ENCODE measurements at regions not wholly inside any gene's neighbourhood (a gene's known extent, or its start where the extent isn't known, plus 50 kb on each side); places are given as distances from the start of the nearest gene placed in this dataset.

DNA sequence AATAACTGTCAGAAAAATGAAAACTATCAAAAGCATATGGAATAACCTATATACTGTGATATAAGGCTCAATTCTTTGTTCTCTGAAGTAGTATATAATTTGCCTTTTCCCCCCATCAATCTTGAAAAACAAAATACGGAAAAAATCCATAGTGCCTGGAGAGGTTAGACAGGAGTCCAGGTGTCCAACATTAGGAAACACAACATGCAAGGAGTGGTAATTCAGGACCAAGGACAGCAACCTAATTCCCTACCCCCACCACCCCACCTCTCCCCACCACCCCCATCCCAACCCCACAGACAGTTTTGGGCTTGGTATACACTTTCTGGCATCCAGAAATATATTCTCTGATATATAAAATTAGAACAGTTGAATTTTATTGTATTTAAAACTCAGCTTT, 55.1 kb upstream of the SLC25A26 start:
- DNase-seq (ENCODE audit: low spot score) (no peak), ATAC-seq (no peak)
- Mint-ChIP-seq H3K4me1 (ENCODE audit: low read depth in 2 of 2) (no peaks in the 10 kb centered on the region), H3K27me3 (peaks cover 0 to 2% of the 10 kb centered on the region in 2 donors), H3K9me3 (no peaks in the 10 kb centered on the region), H3K27ac (no peak overlapping the region), H3K36me3 (no peaks in the 10 kb centered on the region), H3K4me3 (no peak overlapping the region)

DNA sequence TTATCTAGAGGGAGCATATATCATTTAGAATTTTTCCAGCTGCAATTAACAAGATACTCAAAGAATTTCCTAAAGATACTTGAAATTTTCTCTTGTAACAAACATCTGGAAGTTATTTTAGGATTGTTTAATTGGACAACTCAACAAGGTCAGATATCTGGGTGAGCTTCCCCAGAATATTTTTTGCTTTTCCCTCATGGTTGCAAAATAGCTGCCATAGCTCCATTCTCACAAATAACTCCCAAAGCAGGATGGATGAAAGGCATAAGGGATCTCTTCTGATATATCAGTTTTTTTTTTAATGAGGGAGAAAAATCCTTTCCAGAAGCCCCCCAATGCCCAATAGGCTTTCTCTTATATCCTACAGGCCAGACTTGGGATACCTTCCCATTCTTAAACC, 56.6 kb upstream of the SLC25A26 start:
- Mint-ChIP-seq H3K4me3 (no peak overlapping the region), H3K9me3 (no peaks in the 10 kb centered on the region), H3K36me3 (no peaks in the 10 kb centered on the region), H3K27ac (no peak overlapping the region), H3K27me3 (peaks cover 0 to 2% of the 10 kb centered on the region in 2 donors), H3K4me1 (ENCODE audit: low read depth in 2 of 2) (no peaks in the 10 kb centered on the region)
- DNase-seq (ENCODE audit: low spot score) (no peak), ATAC-seq (no peak)

DNA sequence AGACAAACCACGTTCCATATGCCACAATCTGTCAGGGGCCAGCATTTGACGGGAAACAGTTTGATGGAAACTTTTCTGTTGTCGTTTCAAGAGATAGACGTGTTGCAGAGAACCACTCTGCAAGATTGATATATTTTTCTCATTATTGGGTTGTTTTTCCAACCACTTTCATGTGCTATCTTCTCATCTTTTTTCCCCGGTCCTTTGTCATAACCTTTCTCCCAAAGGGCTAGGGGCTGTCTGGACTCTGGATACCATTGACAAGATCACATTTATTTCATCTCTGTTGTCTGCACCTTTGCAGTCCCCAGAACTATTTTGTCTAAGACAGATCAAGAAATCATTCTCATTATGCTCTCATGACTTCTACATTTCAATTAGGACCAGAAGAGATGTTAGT, 57.6 kb upstream of the SLC25A26 start:
- H3K27ac Mint-ChIP-seq: no peak overlapping the region
- no peak for ATAC-seq
- no peaks in the 10 kb centered on the region for H3K4me1 Mint-ChIP-seq (ENCODE audit: low read depth in 2 of 2)

DNA sequence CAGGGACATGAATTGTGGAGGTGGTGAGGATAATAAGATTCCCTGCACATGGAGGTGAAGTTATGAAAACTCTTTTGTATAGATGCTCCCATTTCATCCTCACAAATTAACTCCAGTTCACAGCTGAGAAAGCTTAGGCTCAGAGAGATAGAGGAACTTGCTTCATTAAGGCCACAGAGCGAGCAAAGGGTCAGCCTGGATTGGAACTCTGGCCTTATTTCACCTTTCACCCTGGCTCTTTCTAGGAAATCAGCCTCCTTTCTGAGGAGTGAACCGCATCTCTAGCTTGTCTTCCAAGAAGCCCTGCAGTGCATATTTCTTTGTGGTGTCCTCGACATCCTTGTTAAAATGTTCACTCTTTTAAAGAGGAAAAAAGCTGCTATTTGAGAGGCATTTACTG, 58.0 kb upstream of the SLC25A26 start:
- Mint-ChIP-seq H3K4me3 (no peak overlapping the region), H3K4me1 (ENCODE audit: low read depth in 2 of 2) (no peaks in the 10 kb centered on the region), H3K36me3 (no peaks in the 10 kb centered on the region), H3K27ac (no peak overlapping the region), H3K9me3 (no peaks in the 10 kb centered on the region), H3K27me3 (peaks cover 0 to 6% of the 10 kb centered on the region in 2 donors)
- DNase-seq (ENCODE audit: low spot score): no peak
- ATAC-seq: no peak

More for the DNA sequence above, 57.6 kb upstream of the SLC25A26 start:
- Mint-ChIP-seq H3K4me3 (no peak overlapping the region), H3K36me3 (no peaks in the 10 kb centered on the region), H3K27me3 (peaks cover 0 to 5% of the 10 kb centered on the region in 2 donors), H3K9me3 (no peaks in the 10 kb centered on the region)
- no peak for DNase-seq (ENCODE audit: low spot score)

DNA sequence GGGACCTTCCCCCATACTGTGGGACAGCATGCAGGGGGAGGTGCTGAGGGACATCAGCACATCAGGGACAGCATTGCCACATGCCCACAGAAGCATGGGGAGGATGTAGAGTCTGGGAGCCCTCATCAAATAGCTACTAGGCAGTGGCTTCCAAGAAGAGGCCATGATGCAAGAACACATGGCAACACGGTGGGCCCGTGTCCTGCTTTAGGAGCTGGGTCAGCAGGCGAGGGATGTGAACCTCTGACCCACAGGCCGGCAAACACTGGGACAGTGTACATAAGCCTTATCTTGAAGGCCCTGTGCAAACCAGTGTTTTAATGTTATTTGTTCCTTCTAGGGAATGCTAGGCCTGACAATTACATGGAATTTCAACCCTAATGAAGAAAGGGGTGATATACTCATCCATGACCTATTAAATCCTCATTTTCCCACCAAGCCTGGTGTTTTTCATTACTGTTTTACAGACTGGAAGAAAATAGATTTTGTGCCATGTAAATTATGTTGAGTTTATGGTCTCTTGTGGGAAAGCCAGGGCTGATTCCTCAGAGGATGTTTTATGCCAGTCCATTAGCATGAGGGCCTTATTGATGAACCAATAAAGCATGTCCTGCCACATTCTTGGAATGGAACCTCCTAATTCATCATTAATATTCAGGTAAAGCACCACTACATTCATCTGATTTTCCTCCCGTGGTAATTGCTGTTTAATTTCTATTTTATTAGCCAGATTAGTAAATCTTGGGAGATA, 61.7 kb upstream of the SLC25A26 start:
- no peak overlapping the region for H3K4me3 Mint-ChIP-seq
- H3K27ac Mint-ChIP-seq: no peak overlapping the region
- no peaks in the 10 kb centered on the region for H3K4me1 Mint-ChIP-seq (ENCODE audit: low read depth in 2 of 2)
- no peaks in the 10 kb centered on the region for H3K9me3 Mint-ChIP-seq
- DNase-seq (ENCODE audit: low spot score) (no peak), ATAC-seq (no peak)
- no peaks in the 10 kb centered on the region for H3K36me3 Mint-ChIP-seq
- H3K27me3 Mint-ChIP-seq: peaks cover 3 to 6% of the 10 kb centered on the region in 2 donors

DNA sequence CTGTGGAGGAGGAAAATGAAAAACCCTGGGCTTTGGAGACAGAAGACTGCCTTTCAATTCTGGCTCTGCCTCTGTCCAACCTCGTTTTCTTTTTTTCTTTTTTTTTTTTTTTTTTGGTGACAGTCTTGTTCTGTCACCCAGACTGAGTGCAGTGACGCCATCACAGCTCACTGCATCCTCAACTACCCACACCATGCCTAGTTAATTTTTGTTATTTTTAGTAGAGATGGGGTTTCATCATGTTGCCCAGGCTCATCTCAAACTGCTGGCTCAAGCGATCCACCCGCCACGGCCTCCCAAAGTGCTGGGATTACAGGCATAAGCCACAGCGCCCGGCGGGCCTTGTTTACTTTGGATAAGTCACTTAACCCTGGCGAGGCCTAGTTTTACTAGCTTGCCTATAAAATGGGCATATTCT, 66.3 kb upstream of the SLC25A26 start:
- Mint-ChIP-seq H3K27me3 (peaks cover 6 to 7% of the 10 kb centered on the region in 2 donors), H3K4me1 (ENCODE audit: low read depth in 2 of 2) (no peaks in the 10 kb centered on the region), H3K4me3 (no peak overlapping the region), H3K9me3 (no peaks in the 10 kb centered on the region), H3K27ac (no peak overlapping the region), H3K36me3 (no peaks in the 10 kb centered on the region)
- DNase-seq (ENCODE audit: low spot score) (no peak), ATAC-seq (no peak)

DNA sequence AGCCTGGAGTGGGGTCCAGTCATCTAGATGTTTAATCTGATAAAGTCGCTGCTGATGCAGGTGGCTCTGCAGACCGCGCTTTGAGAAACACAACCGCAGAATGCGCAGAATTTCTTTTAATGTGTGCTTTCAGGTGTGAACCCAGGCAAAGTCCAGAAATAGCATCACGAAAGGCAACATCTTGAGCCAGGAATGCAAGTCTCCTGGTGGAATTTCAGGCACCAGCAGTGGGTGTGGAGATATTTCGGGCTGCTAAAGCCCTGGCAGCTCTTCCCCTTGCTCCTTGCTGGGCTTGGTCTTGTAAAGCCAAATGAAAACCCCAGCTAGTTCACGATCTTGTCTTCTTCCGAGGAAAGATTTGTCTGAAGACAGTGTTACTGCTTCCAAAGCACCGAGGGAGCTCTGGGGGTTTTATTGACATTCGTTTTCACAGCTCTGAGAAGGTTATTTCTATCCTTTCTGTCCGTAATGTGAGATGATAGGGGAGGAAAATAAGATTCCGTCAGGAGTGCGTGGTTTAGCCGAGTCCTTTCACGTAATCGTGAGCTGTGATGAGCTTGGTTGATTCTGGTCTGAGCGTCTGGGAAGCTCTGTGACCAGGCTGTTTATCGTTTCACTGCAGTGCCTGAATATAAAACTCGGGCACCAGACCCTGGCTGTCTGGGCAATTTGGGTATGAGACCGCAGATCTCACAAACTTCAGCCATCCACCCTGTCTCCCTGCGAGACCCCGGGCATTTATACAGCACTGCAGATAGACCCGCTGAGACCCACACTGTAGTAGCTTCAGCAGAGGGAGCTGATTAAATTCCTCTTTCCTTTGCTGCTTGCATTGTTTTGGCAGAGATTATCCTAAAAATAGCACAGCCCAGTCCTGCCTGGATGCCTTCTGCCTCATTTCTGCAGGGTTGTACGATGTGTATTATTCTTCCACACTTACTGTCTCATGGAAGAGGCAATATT, 67.0 kb upstream of the SLC25A26 start:
- Mint-ChIP-seq H3K27ac (no peak overlapping the region), H3K27me3 (peaks cover 6 to 7% of the 10 kb centered on the region in 2 donors), H3K36me3 (no peaks in the 10 kb centered on the region), H3K4me1 (ENCODE audit: low read depth in 2 of 2) (no peaks in the 10 kb centered on the region), H3K4me3 (no peak overlapping the region), H3K9me3 (no peaks in the 10 kb centered on the region)
- ATAC-seq: no peak
- no peak for DNase-seq (ENCODE audit: low spot score)

DNA sequence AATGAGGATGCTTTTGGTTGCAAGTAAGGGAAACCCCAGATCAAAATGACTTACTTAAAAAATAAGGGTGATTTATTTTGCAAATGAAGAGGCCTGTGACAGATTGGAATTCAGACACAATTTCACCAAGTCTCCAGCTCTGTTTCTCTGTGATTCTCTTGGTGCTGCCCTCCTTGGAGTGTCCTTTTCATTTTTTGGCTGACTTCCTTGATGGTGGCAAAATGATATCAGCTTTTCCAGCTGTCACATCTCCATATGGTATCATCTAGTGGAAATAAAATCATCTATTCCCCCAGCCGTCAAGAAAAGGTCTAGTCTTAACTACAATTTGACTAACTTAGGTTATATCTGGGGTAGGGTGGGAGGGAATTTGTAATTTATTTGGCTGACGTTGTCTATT, 68.5 kb upstream of the SLC25A26 start:
- Mint-ChIP-seq H3K36me3 (no peaks in the 10 kb centered on the region), H3K27ac (no peak overlapping the region), H3K4me3 (no peak overlapping the region), H3K4me1 (ENCODE audit: low read depth in 2 of 2) (no peaks in the 10 kb centered on the region), H3K9me3 (no peaks in the 10 kb centered on the region), H3K27me3 (peaks cover 0 to 9% of the 10 kb centered on the region in 2 donors)
- ATAC-seq (no peak), DNase-seq (ENCODE audit: low spot score) (no peak)

DNA sequence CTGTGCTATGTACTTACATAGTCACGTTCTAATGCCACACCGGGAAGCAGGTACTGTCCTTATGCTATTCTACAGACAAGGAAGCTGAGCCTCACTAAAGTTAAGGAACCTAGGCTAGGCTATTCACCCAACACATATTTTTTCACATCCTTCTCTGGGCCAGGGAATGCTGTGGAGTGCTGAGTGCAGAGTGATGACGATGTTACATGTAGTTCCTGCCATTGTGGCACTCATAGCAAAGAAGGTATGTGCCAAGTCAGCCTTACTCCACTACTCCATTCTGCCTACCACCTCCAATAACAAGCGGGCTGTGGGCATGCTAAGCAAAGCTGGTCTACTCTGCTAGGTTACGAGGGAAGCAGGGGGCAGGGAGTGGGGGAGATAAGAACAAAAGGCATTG, 69.8 kb upstream of the SLC25A26 start:
- no peak overlapping the region for H3K27ac Mint-ChIP-seq
- no peak for ATAC-seq
- DNase-seq (ENCODE audit: low spot score): no peak
- no peaks in the 10 kb centered on the region for H3K36me3 Mint-ChIP-seq
- H3K4me3 Mint-ChIP-seq: no peak overlapping the region
- H3K9me3 Mint-ChIP-seq: no peaks in the 10 kb centered on the region
- peaks cover 0 to 9% of the 10 kb centered on the region in 2 donors for H3K27me3 Mint-ChIP-seq
- no peaks in the 10 kb centered on the region for H3K4me1 Mint-ChIP-seq (ENCODE audit: low read depth in 2 of 2)

DNA sequence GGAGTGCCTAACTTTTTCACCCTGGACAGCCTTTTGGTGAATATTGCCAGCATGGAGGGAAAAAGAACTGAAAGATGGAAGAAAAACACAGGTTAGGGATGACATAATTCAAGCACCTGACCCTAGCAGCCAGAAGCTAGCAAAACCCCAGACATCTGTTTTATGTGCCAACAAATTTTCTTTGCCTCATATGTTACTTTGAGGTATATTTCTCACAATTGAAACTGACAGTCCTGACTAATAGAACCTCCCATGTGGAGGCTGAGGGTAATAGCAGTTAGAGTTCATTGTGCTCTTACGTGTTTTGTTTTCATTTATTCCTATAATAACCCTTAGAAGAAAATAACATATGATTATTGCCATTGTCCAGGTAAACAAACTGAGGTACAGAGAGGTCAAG, 71.5 kb upstream of the SLC25A26 start:
- no peaks in the 10 kb centered on the region for H3K4me1 Mint-ChIP-seq (ENCODE audit: low read depth in 2 of 2)
- H3K27ac Mint-ChIP-seq: no peak overlapping the region
- no peaks in the 10 kb centered on the region for H3K36me3 Mint-ChIP-seq
- no peak for DNase-seq (ENCODE audit: low spot score)
- H3K4me3 Mint-ChIP-seq: no peak overlapping the region
- no peak for ATAC-seq
- H3K9me3 Mint-ChIP-seq: no peaks in the 10 kb centered on the region
- H3K27me3 Mint-ChIP-seq: peaks cover 6% of the 10 kb centered on the region in 2 donors

DNA sequence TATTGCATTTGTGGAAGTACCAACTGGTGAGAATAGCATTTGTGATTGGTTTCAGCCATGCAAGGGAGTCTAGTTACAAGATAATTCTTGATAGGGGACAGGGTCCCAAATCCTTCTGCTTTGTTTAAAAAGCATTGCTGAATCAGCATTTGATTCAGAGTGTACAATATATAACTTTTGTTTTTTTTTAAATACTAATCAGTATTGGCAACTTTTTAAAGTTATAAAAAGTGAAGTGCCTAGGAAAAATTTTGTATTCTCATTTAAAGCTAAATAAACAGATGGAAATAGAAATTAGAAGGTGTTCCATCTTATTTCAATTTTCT, 75.4 kb upstream of the SLC25A26 start:
- Mint-ChIP-seq H3K9me3 (no peaks in the 10 kb centered on the region), H3K27me3 (peaks cover 2 to 18% of the 10 kb centered on the region in 2 donors), H3K4me3 (no peak overlapping the region), H3K36me3 (no peaks in the 10 kb centered on the region), H3K27ac (no peak overlapping the region), H3K4me1 (ENCODE audit: low read depth in 2 of 2) (no peaks in the 10 kb centered on the region)
- no peak for ATAC-seq
- no peak for DNase-seq (ENCODE audit: low spot score)

DNA sequence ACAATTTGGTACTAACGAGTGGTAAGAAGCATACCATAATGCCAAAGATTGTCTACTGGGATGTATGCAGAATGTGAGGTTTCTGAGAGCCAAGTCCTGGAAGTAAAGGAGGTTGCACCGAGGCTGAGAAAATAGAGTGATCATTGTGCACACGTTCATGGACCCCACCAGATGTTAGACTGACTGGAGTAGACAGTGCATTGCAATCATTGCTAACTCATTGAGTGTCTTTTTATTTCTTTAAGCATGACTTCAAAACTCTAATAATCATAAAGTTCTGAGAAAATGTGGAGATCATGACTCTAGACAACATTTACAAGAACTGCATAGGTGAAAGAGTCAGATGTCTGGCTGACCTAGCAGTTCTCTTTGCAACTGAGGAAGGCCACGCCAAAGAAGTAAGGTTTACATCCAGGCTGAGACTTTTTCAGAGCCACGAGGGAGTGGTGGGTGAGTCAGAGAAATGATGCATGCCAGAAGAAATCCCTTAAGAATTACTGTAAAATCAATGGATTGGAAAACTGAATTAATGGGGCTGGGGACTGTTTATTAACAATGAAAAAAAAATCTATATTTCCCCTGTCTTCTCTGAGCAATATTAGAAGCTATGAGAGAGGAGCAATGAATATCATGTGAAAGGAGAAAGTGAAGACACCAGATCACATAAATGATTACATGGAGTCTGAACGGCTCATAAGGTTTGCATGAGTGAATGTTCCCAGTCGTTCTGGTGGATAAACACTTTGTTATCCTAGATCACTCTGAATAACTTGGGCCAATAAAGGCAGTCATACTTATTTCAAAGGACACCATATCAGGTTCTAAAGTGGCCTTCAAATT, 76.0 kb upstream of the SLC25A26 start:
- Mint-ChIP-seq H3K27ac (no peak overlapping the region), H3K4me3 (no peak overlapping the region), H3K9me3 (no peaks in the 10 kb centered on the region), H3K36me3 (no peaks in the 10 kb centered on the region), H3K27me3 (peaks cover 2 to 23% of the 10 kb centered on the region in 2 donors), H3K4me1 (ENCODE audit: low read depth in 2 of 2) (no peaks in the 10 kb centered on the region)
- DNase-seq (ENCODE audit: low spot score) (no peak), ATAC-seq (peak in 1 of 2 donors; percentile 17)

DNA sequence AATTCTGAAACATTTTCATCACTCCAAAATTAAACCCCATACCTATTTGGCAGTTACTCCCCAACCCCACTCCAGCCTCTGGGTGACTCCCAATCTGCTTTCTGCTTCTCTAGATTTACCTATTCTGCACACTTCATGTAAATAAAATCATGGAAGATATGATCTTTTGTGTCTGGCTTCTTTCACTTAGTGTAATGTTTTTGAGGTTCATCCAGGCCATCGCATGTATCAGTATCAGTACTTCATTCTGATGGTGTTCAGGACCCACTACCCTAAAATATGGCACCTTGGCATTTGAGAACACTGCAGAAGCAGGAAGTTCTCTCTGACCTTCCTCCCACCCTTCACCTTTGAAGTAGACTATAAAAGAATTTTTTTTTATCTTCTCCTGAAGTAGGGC, 78.7 kb upstream of the SLC25A26 start:
- DNase-seq (ENCODE audit: low spot score) (no peak), ATAC-seq (no peak)
- Mint-ChIP-seq H3K4me1 (ENCODE audit: low read depth in 2 of 2) (peaks cover 0 to 3% of the 10 kb centered on the region in 2 donors), H3K36me3 (no peaks in the 10 kb centered on the region), H3K9me3 (no peaks in the 10 kb centered on the region), H3K4me3 (no peak overlapping the region), H3K27me3 (peaks cover 6 to 34% of the 10 kb centered on the region in 2 donors), H3K27ac (no peak overlapping the region)

Measured in natural killer cell treated with Interleukin-12 subunit alpha and Interleukin-12 subunit beta and Interleukin-15 and Interleukin-18, amount 100 ng/mL, for 72 hours (primary cell).